ENCODE measurements at regions not wholly inside any gene's neighbourhood (a gene's known extent, or its start where the extent isn't known, plus 50 kb on each side); places are given as distances from the start of the nearest gene placed in this dataset.
"Not testable (repeated sequence)": the region's sequence is repeated elsewhere in the genome, so short reads cannot be mapped to it uniquely, and the experiment has no call there.

DNA sequence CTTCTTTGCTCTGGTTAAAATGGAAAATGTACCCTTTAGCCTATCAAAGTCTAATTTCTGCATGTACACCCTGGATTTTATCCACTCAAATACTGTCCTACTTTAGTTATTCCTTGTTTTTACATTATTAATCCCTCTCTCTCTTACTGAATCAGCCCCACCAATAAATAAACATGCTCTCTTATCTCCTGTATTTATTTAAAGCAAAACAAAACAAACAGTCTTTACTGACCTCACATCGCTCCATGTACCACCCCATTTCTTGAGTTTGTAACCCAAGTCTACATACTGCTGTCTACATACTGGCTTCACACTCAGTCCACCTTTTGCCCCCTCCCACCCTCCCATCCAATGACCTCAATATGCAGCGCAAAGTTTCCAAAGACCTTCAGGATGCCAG is 113.3 kb upstream of the RORA start:
- H3K4me1 Mint-ChIP-seq: no peaks in the 10 kb centered on the region
- H3K4me3 Mint-ChIP-seq: no peak overlapping the region
- H3K27me3 Mint-ChIP-seq (ENCODE audit: low read depth in 3 of 3): peaks cover 0 to 9% (median 8%) of the 10 kb centered on the region in 3 donors
- peaks cover 0 to 7% (median 0%) of the 10 kb centered on the region in 6 donors for H3K9me3 Mint-ChIP-seq
- no peaks in the 10 kb centered on the region for H3K36me3 Mint-ChIP-seq
- DNase-seq: no peak
- no peak overlapping the region for H3K27ac Mint-ChIP-seq

DNA sequence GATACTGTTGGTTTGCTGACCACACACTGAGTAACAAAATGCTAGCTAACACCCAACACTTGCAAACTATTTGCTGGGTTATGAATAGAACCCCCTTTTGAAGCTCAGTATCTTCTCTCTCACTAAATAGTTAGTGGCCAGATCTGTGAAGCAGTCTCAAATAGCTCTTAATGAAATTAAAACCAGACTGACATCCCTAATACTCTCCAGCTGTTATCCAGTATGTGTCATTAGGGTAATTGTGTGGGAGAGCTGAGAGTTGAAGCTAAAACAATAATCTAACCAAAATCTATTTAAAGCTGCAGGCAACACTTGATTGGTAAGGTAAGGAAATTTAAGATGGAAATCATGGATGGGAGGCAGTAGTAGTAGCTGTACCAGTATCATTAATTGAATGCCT is 110.4 kb upstream of the RORA start:
- peaks cover 0 to 18% (median 5%) of the 10 kb centered on the region in 3 donors for H3K27me3 Mint-ChIP-seq (ENCODE audit: low read depth in 3 of 3)
- no peaks in the 10 kb centered on the region for H3K36me3 Mint-ChIP-seq
- peaks cover 0 to 6% (median 0%) of the 10 kb centered on the region in 6 donors for H3K9me3 Mint-ChIP-seq
- no peaks in the 10 kb centered on the region for H3K4me1 Mint-ChIP-seq
- no peak overlapping the region for H3K4me3 Mint-ChIP-seq
- H3K27ac Mint-ChIP-seq: no peak overlapping the region
- DNase-seq: no peak

DNA sequence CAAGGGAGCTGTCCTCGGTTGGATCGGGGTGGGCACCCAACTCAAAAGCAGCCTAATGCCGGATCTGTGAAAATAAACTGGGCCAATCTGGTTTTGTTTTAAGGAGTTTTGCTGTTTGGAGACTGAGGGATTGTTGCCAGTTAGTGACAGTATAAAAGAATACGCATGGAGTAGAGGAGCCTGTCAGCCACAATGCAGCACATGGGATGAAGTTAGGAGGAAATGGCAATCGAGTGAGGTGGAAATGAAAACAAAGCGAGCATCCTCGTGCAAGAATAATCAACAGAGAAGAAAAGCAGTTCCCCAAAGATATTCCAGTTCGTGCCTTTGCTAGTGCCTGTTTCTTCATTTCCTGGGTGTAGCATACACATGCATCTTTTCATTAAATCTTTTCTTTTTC is 108.4 kb upstream of the RORA start:
- peaks cover 0 to 3% (median 0%) of the 10 kb centered on the region in 6 donors for H3K9me3 Mint-ChIP-seq
- peaks cover 0 to 14% (median 6%) of the 10 kb centered on the region in 3 donors for H3K27me3 Mint-ChIP-seq (ENCODE audit: low read depth in 3 of 3)
- no peaks in the 10 kb centered on the region for H3K36me3 Mint-ChIP-seq
- H3K4me1 Mint-ChIP-seq: no peaks in the 10 kb centered on the region
- no peak overlapping the region for H3K27ac Mint-ChIP-seq
- no peak for DNase-seq
- no peak overlapping the region for H3K4me3 Mint-ChIP-seq

DNA sequence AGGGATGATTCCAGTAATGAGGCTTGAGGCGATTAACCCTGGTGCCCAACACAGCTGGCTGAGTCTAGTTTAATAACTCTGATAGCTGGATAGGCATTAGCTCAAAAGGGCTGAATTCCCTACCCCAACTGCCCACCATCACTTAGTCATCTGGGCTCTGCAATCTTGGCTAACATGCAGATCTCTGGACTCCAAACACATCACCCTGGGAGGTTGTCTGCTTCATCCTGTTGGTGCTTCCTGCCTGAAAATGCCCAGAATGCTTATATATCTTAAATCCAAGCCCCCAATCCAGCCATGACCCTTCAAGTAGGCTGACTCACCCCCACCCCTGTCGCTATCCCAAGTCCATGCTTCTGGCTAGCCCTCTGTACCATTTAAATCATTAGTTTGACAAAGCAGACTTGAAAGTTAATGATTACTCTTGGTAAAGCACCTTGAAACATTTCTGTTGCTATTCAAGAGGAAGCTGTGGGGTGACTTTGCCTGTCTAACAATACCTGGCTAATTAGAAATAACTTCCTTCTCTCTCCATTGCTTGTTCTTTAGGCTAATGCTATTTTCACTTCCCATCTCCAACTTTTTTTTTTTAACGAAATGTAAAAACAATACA is 107.0 kb upstream of the RORA start:
- Mint-ChIP-seq H3K4me3 (no peak overlapping the region), H3K36me3 (no peaks in the 10 kb centered on the region), H3K4me1 (no peaks in the 10 kb centered on the region), H3K9me3 (peaks cover 0 to 3% (median 0%) of the 10 kb centered on the region in 6 donors), H3K27ac (no peak overlapping the region), H3K27me3 (ENCODE audit: low read depth in 3 of 3) (peaks cover 0 to 11% (median 7%) of the 10 kb centered on the region in 3 donors)
- no peak for DNase-seq

DNA sequence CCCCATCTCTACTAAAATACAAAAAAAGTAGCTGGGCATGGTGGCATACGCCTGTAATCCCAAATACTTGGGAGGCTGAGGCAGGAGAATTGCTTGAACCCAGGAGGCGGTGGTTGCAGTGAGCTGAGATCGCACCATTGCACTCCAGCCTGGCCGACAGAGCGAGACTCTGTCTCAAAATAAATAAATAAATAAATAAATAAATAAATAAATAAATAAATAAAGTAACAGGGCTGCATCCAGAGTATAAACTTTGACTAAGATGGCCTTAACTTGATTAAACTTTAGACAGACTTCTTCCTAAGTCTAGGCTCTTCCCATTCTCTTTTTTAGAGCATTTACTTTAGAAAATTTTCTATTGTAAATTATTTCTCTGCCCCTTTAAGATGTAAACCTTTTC is 105.6 kb upstream of the RORA start:
- H3K9me3 Mint-ChIP-seq, H3K27ac Mint-ChIP-seq, H3K4me3 Mint-ChIP-seq, DNase-seq, H3K4me1 Mint-ChIP-seq, H3K36me3 Mint-ChIP-seq: not testable (repeated sequence)
- peaks cover 0 to 11% (median 7%) of the 10 kb centered on the region in 3 donors for H3K27me3 Mint-ChIP-seq (ENCODE audit: low read depth in 3 of 3)

DNA sequence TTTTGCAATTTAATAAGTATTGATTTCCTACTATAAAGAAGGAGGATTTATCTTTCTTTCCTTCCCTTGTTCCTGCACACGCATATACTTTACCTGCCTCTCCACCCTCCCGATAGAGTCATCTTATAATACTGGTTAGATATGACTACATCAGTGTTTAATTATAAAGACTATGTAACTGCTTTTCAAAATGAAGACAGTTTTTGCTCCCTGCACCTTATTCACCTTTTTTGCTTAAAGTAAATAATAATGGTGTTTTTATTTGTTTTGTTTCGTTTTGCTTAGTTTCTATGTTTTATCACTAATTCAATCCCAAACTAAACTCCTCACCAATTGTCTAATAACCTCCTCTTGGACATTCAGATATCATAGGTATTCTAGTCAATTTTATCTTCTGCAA is 101.9 kb upstream of the RORA start:
- Mint-ChIP-seq H3K4me1 (no peaks in the 10 kb centered on the region), H3K27me3 (ENCODE audit: low read depth in 3 of 3) (peaks cover 1 to 12% (median 3%) of the 10 kb centered on the region in 3 donors), H3K9me3 (peaks cover 0 to 2% (median 0%) of the 10 kb centered on the region in 6 donors), H3K4me3 (no peak overlapping the region), H3K27ac (no peak overlapping the region), H3K36me3 (no peaks in the 10 kb centered on the region)
- no peak for DNase-seq

DNA sequence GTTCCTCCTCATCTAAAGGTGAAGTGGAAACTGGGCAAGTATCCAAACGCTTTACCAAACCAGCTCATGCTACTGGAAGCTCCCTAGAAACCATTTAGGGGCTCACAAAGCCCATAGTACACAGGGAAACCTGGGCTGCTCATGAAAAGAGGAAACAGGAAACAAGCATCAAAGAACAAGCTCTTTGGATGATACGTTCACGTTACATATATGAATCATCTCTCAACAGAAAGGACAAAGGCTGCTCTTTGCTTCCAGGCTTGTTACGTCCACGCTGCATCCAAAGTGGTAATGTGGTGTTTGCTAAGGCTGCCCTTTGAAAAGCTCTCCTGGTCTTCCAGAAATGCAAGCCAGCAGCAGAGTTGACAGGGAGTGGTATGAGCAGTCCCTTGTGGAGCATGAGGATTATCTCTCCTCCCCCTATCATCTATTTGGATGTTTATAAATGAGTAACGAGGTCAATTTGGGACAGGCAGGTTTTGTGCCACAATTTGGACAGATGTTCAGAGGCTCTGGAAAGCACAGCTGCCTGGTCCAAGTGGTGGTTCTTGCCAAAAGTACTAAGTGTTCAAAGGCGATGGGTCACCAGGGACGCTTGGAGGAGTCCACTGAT is 98.0 kb upstream of the RORA start:
- Mint-ChIP-seq H3K27ac (no peak overlapping the region), H3K9me3 (peaks cover 0 to 5% (median 0%) of the 10 kb centered on the region in 6 donors), H3K4me1 (no peaks in the 10 kb centered on the region), H3K27me3 (ENCODE audit: low read depth in 3 of 3) (peaks cover 1 to 12% (median 3%) of the 10 kb centered on the region in 3 donors), H3K36me3 (no peaks in the 10 kb centered on the region), H3K4me3 (no peak overlapping the region)
- no peak for DNase-seq

DNA sequence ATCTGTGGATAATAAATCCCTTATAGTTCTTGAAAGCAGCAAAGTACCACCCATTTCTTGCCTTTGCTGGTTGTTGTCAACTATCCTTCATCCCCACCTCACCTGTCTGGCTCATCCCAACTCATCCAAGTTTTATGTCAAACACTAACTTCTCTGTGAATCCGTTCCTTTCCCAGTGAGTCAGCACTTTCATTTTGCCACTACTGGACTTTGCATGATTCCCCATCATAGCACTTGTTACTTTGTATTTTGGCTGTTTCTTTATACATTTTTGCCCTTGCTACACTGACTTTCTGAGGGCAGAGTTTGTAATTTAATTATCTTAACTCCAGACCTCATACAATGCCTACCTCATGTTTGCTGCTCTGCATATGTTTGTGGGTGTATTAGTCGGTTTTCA is 90.8 kb upstream of the RORA start:
- no peak for DNase-seq
- Mint-ChIP-seq H3K36me3 (no peaks in the 10 kb centered on the region), H3K27ac (no peak overlapping the region), H3K9me3 (peaks cover 0 to 5% (median 0%) of the 10 kb centered on the region in 6 donors), H3K4me1 (no peaks in the 10 kb centered on the region), H3K27me3 (ENCODE audit: low read depth in 3 of 3) (peaks cover 0 to 9% (median 5%) of the 10 kb centered on the region in 3 donors), H3K4me3 (no peak overlapping the region)

DNA sequence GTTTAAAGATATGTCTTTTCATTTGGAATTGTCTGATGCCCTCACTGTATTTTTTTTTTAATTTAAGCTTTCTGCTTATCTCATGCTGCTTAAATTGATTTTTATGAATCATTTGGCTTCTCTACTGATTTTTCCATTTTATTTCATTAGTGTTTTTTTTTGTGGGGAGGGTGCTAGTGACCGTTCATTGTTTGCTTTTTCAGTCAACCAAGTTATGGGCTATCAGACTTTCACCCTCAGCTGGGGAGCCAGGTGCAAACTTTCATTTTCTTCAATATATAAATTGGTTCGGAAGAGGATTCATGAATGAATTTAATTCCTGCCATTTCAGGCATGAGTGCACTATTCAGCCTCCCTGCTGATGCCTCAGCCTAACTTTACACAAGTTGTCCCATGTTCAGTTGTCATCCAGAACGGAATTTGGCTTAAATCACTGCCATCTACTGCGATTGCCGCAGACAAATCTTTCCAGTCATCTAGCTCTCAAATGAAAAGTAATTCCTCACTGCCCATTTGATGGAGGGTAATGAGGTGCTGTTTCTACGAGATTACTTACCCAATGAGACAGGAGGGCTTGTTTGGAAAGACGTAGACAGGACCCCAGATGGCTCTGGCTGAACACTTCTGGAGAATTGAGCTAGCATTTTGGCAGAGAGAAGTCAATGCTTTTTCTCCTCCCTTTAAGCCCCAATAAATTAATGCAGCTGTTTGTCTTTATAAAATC is 89.9 kb upstream of the RORA start:
- no peak for DNase-seq
- Mint-ChIP-seq H3K27ac (no peak overlapping the region), H3K4me1 (no peaks in the 10 kb centered on the region), H3K4me3 (no peak overlapping the region), H3K36me3 (no peaks in the 10 kb centered on the region), H3K27me3 (ENCODE audit: low read depth in 3 of 3) (peaks cover 0 to 9% (median 5%) of the 10 kb centered on the region in 3 donors), H3K9me3 (peaks cover 0 to under 1% (median 0%) of the 10 kb centered on the region in 6 donors)

DNA sequence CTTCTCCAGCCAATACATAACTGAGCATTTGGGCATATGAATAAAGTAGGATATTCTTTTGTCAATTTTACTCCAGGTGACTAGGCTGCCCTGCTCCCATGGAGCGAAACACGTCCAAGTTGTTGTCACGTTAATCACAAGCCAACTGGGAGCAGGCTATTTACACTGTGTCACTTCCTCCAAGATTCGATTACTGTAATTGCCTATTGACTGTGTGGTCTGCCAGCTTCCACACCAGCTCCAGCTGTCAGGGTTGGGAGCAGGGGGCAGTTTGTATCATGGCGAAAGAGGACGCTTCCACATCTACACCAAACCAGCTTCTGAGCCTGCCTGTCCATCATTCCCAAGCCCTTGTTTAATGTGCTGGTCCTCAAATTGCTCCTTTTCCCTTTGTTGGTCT is 89.2 kb upstream of the RORA start:
- Mint-ChIP-seq H3K36me3 (no peaks in the 10 kb centered on the region), H3K9me3 (no peaks in the 10 kb centered on the region), H3K4me3 (no peak overlapping the region), H3K4me1 (no peaks in the 10 kb centered on the region), H3K27me3 (ENCODE audit: low read depth in 3 of 3) (peaks cover 0 to 9% (median 5%) of the 10 kb centered on the region in 3 donors), H3K27ac (no peak overlapping the region)
- DNase-seq: no peak

DNA sequence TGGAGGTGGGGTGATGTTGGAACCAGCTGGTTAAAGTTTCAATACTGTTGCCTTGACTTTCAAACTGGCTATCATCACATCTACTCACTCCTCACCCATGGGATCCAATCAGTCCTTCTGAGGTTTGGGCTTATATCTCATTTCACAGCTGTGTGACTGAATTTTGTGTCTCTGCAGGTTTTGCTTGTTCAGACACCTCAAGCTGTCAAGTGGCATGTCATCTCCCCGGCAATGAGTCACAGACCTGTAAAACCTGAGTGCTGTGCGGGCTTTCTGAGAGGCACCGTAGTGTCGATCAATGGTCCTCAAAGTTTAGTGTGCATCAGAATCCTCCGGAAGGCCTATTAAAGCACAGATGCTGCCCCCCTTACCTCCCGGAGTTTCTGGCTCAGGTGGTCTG is 86.4 kb upstream of the RORA start:
- Mint-ChIP-seq H3K36me3 (no peaks in the 10 kb centered on the region), H3K9me3 (no peaks in the 10 kb centered on the region)

DNA sequence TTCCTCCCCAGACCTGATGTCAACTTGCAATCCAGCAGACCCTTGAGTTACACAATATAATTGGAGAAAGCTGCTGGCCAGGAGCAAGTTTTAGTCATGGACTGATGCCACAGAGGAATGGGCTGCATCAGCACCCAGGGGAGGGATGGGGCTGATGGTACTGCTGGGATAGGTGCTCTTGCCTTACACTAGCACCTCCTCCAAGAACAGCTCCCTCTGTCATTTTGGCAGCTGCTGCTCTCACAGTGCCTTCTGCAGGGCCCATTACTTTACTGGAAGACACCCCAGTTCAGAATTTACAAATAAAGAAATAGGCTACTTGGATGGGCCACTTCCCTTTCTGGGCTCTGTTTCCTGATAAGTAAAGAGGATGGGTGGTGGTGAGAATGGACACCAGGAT is 85.3 kb upstream of the RORA start:
- Mint-ChIP-seq H3K4me3 (no peak overlapping the region), H3K27ac (no peak overlapping the region), H3K36me3 (no peaks in the 10 kb centered on the region), H3K4me1 (no peaks in the 10 kb centered on the region), H3K9me3 (no peaks in the 10 kb centered on the region), H3K27me3 (ENCODE audit: low read depth in 3 of 3) (peaks cover 3 to 6% (median 5%) of the 10 kb centered on the region in 3 donors)
- no peak for DNase-seq

More for the DNA sequence above, 86.4 kb upstream of the RORA start:
- H3K4me3 Mint-ChIP-seq: no peak overlapping the region
- DNase-seq: no peak
- no peak overlapping the region for H3K27ac Mint-ChIP-seq
- no peaks in the 10 kb centered on the region for H3K4me1 Mint-ChIP-seq
- H3K27me3 Mint-ChIP-seq (ENCODE audit: low read depth in 3 of 3): peaks cover 3 to 6% (median 5%) of the 10 kb centered on the region in 3 donors

DNA sequence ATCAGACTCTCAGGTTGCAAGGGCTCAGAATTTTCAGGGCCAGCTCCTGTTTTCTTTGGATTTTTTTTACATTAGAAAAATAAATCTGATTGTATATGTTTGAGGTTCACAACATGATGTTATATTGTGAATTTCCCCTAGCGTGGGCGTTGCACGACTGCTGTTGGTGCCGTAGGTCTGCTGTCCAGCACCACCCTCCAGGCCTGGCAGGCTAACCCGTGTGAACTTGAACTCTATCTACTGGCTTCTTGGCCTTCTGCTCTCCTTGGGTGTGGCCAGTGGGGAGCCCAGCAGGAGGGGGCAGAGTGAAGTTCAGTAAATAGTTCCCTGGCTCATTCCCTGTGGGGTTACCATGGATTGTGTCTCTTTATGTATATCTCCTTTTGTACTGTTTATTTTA is 80.5 kb upstream of the RORA start:
- Mint-ChIP-seq H3K9me3 (no peaks in the 10 kb centered on the region), H3K36me3 (no peaks in the 10 kb centered on the region), H3K4me1 (no peaks in the 10 kb centered on the region), H3K4me3 (no peak overlapping the region), H3K27ac (no peak overlapping the region), H3K27me3 (ENCODE audit: low read depth in 3 of 3) (peaks cover 0 to 7% (median 5%) of the 10 kb centered on the region in 3 donors)
- no peak for DNase-seq

DNA sequence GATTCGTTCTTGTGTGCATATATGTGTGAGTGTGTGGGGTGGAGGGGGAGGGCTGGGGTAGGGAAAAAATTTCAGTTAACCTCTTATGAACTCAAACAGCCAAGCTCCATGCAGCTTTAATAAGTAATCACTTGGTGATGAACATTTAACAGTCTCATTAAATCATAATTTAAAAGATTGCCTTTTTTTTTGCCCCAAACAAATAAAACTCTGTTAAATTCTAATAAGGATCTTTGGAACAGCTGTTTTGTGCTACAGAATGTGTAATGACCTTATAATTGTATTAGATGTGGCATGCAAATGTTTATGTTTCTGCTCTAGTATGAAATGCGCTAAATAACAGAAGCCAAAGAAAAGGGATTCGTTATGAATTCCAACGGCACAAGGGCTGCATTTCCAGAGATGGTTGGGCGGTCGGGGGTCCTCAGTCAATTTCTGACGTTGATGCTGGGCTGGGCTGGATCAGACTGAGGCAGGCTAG is 80.0 kb upstream of the RORA start:
- no peak overlapping the region for H3K27ac Mint-ChIP-seq
- H3K4me3 Mint-ChIP-seq: no peak overlapping the region
- peaks cover 0 to 7% (median 5%) of the 10 kb centered on the region in 3 donors for H3K27me3 Mint-ChIP-seq (ENCODE audit: low read depth in 3 of 3)
- H3K9me3 Mint-ChIP-seq: no peaks in the 10 kb centered on the region
- H3K36me3 Mint-ChIP-seq: no peaks in the 10 kb centered on the region
- H3K4me1 Mint-ChIP-seq: no peaks in the 10 kb centered on the region
- DNase-seq: no peak

Measured in immature natural killer cell (primary cell).